GM19463 (cell line): ENCODE measurements at regions not wholly inside any gene's neighbourhood (a gene's known extent, or its start where the extent isn't known, plus 50 kb on each side); places are given as distances from the start of the nearest gene placed in this dataset.
"Not testable (repeated sequence)": the region's sequence is repeated elsewhere in the genome, so short reads cannot be mapped to it uniquely, and the experiment has no call there.

ENCODE experiments used
- ATAC-seq: cut with Tn5 transposase; IDR thresholded peaks from one replicate; pipeline ENCODE4 v1.9.1; 2021; ENCODE audit warnings: mild to moderate bottlenecking, moderate library complexity; ENCODE audit not compliant: unreplicated experiment

DNA sequence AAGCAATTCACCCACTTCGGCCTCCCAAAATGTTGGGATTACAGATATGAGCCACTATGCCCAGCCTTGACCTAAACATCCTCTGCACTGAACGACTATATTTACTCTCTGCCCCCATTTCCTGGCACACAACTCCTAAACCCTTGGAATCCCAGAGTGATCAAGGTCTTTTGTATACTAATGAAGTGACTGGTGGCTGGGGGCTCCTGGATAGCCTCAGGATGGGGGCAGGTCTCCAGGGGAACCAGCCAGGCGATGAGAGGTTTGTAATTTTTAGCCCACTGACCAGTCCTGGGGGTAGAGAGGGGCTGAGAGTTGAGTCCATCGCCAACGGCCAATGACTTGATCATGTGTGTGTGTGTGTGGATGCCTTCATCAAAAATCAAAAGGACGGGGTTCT lies 71.1 kb downstream of the FAM50B start:
- no peak for ATAC-seq

DNA sequence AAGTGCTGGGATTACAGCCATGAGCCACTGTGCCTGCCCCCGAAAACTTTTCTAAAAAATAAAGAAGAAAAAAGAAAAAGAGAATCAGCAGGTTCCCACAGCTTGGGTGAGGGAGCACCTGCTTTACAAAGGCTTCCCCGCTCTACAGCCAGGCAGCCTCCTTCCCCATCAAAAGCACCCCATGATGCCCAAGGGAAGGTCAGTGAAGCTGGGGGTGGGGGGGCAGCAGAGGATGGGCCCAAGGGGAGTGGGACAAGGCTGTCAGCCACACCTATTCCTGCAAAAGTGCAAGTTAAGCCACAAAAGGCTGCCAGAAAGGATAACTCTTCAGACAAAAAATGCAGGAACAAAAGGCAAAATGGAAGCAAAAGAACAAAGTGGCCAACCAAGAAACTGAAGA lies 72.5 kb downstream of the FAM50B start:
- ATAC-seq: no peak

DNA sequence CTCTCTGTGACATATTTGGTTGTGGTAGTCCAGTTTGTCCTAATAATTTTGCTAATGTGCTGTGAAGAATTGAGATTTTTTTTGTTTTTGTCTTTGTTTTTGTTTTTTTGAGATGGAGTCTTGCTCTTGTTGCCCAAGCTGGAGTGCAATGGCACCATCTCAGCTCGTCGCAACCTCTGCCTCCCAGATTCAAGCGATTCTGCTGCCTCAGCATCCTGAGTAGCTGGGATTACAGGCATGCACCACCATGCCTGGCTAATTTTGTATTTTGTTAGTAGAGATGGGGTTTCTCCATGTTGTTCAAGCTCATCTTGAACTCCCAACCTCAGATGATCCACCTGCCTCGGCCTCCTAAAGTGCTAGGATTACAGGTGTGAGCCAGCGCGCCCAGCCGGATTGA lies 73.4 kb downstream of the FAM50B start:
- not testable (repeated sequence) for ATAC-seq

- ATAC-seq: not testable (repeated sequence)
Observed at GRCh38 chr6:3925223-3926149, 76.3 kb downstream of the FAM50B start.

- no peak for ATAC-seq
Observed at GRCh38 chr6:3926150-3926482, 76.9 kb downstream of the FAM50B start.

GRCh38 chr6:3928111-3928510 lies 78.9 kb downstream of the FAM50B start:
- no peak for ATAC-seq

GRCh38 chr6:3929281-3929798 lies 80.2 kb downstream of the FAM50B start:
- no peak for ATAC-seq

GRCh38 chr6:3937438-3937837 lies 88.3 kb downstream of the FAM50B start:
- no peak for ATAC-seq

GRCh38 chr6:3938715-3939367 lies 89.7 kb downstream of the FAM50B start:
- no peak for ATAC-seq

DNA sequence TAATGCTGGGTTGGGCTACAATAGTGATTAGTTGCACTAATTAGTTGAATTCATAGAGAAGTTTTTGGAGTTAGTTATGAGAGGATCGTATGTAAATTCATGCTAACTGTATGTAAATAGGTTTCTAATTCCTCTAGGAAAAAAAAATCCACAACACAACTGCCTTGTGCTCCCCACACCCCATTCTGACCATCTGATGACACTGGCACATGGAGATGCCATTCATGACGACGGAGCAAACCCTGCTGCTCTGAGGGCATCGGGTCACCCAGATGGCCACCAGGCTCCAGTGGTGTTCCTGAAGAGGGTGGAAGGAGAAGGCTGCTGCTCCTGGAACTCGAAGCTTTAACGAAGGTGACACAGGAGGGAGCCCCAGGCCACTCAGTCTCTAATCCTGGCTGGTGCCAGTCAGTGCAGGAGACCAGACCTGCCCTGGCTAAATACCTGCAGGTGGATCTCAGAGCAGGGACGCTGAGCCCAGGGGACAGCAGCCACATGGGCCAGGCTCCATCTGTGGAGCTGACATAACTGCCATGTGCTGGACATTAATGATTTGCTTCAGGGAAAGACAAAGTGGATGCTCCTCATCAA lies 90.3 kb downstream of the FAM50B start:
- no peak for ATAC-seq

DNA sequence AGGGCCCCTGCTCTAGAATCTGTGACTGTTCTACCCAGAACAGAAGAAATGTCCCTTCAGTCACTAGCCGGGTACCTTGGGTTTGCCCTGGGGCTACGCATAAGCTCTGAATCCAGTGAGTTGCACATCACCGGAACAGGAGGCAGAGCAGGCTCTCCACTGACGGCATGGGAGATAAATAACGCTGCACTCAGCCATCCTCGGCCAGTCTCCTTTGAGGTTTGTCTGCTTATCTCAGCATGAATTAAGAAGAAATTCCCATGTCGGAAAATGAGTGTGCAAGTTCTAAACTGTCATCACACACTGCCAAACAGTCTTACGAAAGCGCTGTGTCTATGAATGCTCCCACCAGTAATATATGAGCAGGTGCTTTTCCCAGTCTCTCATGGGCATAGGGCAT lies 90.8 kb downstream of the FAM50B start:
- ATAC-seq: no peak

DNA sequence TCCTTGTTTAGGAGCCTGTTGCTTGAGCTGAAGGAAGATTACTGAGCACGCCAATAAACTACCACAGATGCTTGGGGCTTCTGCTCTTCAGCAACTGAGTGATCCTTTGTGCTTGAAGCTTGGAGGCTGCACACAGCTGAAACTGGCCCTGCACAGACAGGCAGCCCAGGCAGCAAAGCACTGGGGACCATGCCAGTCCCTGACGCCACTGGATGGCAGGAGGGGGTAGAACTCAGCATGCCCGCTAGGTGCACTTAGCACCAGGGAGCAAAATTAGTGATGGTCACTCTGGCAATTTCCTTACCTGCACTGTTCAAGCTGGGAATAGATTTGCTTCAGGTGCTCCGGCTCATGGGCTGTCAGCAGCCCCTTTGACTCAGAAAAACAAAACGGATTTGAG lies 91.5 kb downstream of the FAM50B start:
- ATAC-seq: no peak

DNA sequence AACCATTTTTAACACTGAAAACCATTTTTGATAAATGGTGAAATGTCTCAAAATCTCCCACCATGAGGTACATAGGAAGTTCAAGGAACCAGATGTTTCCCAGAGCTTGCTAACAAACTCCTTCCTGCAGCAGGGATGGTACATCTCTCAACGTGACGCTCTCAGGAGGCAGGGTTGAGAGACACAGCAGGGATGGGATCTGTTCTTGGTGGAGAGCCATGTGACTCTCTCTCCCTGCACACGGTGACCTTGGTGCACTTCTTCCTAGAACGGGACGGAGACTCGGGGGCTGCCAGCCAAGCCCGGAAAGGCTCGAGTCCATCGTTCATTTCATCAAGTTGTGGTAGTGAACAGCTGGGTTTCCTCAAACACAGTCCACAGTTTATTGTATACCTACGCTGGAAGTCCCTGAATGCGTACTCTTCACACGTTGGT lies 94.2 kb downstream of the FAM50B start:
- ATAC-seq: no peak

GRCh38 chr6:3944246-3944645 lies 95.1 kb downstream of the FAM50B start:
- no peak for ATAC-seq

- no peak for ATAC-seq
Observed at GRCh38 chr6:3946778-3947177, 97.6 kb downstream of the FAM50B start.

DNA sequence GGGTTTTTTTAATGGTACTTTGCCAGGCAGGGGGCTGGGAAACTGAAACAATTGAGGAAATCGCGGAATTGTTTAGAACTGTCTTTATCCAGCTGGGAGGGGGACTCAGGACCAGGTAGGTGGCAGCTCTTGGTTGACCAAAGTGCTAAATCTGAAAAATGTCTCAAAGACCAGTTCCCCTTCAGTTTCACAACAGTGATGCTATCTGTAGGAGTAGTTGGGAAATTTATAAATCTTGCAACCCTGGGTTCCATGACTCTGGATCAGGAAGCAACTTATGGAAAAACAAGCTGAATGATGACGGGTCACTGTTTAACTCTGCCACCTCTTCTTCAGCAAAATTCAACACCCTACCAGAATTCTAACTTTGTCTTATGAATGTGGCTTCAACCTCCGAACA lies 99.7 kb downstream of the FAM50B start:
- no peak for ATAC-seq

GRCh38 chr6:3949521-3949920 lies 100.3 kb downstream of the FAM50B start:
- no peak for ATAC-seq

- no peak for ATAC-seq
Observed at GRCh38 chr6:3956054-3956453, 106.9 kb downstream of the FAM50B start.

- no peak for ATAC-seq
Observed at GRCh38 chr6:3957321-3957720, 108.1 kb downstream of the FAM50B start.

DNA sequence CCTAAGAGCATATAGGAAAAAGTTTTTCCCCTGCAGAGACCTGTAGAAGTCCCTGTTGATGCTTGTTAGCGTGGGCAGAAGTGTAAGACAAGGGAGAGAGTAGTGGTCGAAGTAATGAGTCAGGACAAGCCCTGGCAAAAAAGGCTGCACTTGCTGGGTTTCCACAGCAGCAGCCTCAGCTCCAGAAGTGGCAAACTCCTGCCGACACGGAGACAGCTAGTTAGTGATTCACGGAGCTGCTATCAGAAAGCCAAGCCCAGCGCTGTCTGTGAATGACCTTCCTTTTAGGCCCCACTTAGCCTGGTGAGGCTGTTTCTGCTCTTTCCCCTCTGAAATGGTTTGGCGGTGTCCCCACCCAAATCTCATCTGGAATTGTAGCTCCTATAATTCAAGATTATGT lies 109.1 kb downstream of the FAM50B start:
- ATAC-seq: no peak

- ATAC-seq: no peak
Observed at GRCh38 chr6:3959385-3959784, 110.2 kb downstream of the FAM50B start.
